Panc1 (cell line): ENCODE measurements at regions not wholly inside any gene's neighbourhood (a gene's known extent, or its start where the extent isn't known, plus 50 kb on each side); places are given as distances from the start of the nearest gene placed in this dataset.

Experiments
- ATAC-seq: fragments of 200-7000 bp; cut with Tn5 transposase; 2 replicates; pipeline ENCODE4 v1.9.1; 2020; ENCODE audit warnings: mild to moderate bottlenecking, moderate library complexity
- BruUV-seq: library from RNA; stranded (reverse); fragments of 400-500 nt; replicated peaks from 2 replicates; lab custom pipeline; 2021; lab: Mats Ljungman, UMichigan
- CTCF ChIA-PET: fragments of 300-600 bp; sonication (Branson Sonifier 250); formaldehyde crosslinking; loops from one replicate; lab custom pipeline; 2022; ENCODE audit warnings: antibody characterized with exemption; lab: Charles Lee
- POLR2A ChIA-PET: fragments of 300-600 bp; sonication (Branson Sonifier 250); formaldehyde crosslinking; loops from one replicate; lab custom pipeline; 2022; ENCODE audit warnings: antibody characterized with exemption; lab: Charles Lee
- DNase-seq: peaks from one replicate; pipeline ENCODE4 v3.0.0-alpha.2; 2010; ENCODE audit warnings: low read depth, low spot score
- H3K27ac ChIP-seq: 2 replicates; pipeline ENCODE4 v1.5.1; 2011; ENCODE audit warnings: mild to moderate bottlenecking, low read length, inconsistent platforms
- H3K27me3 ChIP-seq: fragments of 200-500 bp; sonication (Bioruptor generic); 2 replicates; pipeline ENCODE4 v1.6.0; 2014; ENCODE audit warnings: low read length, inconsistent platforms; ENCODE audit not compliant: control insufficient read depth, insufficient read depth
- H3K36me3 ChIP-seq: fragments of 200-500 bp; sonication (Bioruptor generic); 2 replicates; pipeline ENCODE4 v1.5.1; 2014; ENCODE audit warnings: inconsistent platforms, mild to moderate bottlenecking, low read length, moderate library complexity; ENCODE audit not compliant: control insufficient read depth, insufficient read depth
- H3K4me1 ChIP-seq: 2 replicates; pipeline ENCODE4 v1.5.1; 2011; ENCODE audit warnings: inconsistent platforms, mild to moderate bottlenecking, low read length, moderate library complexity; ENCODE audit not compliant: control insufficient read depth, insufficient read depth
- H3K4me3 ChIP-seq, 2 experiments: 2 replicates each; pipeline ENCODE4 v1.5.1; 2011 to 2012; ENCODE audit warnings: low read depth in 2 of 2, low read length in 2 of 2, mild to moderate bottlenecking in 2 of 2, inconsistent platforms in 1 of 2, moderate library complexity in 1 of 2
- H3K9me3 ChIP-seq: fragments of 200-500 bp; sonication (Bioruptor generic); 2 replicates; pipeline ENCODE4 v1.5.1; 2014; ENCODE audit warnings: low read depth, mild to moderate bottlenecking, inconsistent platforms, low read length, moderate library complexity; ENCODE audit not compliant: control insufficient read depth, insufficient read depth
- POLR2AphosphoS5 ChIP-seq: IDR thresholded peaks from 2 replicates; pipeline ENCODE4 v1.6.1; 2012; ENCODE audit warnings: mild to moderate bottlenecking, low read depth, low read length, moderate library complexity
- SIN3A ChIP-seq: IDR thresholded peaks from 2 replicates; pipeline ENCODE4 v1.6.1; 2012; ENCODE audit warnings: low read depth, mild to moderate bottlenecking, low read length, moderate library complexity, borderline replicate concordance; ENCODE audit not compliant: insufficient read depth
- TCF7L2 ChIP-seq: IDR thresholded peaks from 2 replicates; pipeline ENCODE4 v1.6.1; 2011; ENCODE audit warnings: mild to moderate bottlenecking, low read depth, low read length, inconsistent platforms
- in situ Hi-C: cut with HindIII; loops from 2 replicates; pipeline ENCODE4 v1.10.0; 2016; ENCODE audit warnings: low sequenced_read_pairs, low pct_unique_long_range_greater_than_20kb
- intact Hi-C: fragments of 100-400 bp; cut with micrococcal nuclease; formaldehyde crosslinking; loops from one replicate; pipeline ENCODE4 v1.10.0; 2022; ENCODE audit not compliant: unreplicated experiment
- TF ChIP-seq, protein P1 (sequence below), 2 experiments: IDR thresholded peaks; 2 replicates each; pipeline ENCODE4 v1.6.1; 2011 to 2012; ENCODE audit warnings: low read depth in 2 of 2, control low read depth in 1 of 2, low read length in 1 of 2, mild to moderate bottlenecking in 1 of 2, moderate library complexity in 1 of 2; ENCODE audit not compliant: insufficient read depth in 1 of 2
- TF ChIP-seq, protein P2 (sequence below): fragments of 450-650 bp; IDR thresholded peaks from 2 replicates; pipeline ENCODE4 v1.5.1; 2017; ENCODE audit warnings: mild to moderate bottlenecking

DNA sequence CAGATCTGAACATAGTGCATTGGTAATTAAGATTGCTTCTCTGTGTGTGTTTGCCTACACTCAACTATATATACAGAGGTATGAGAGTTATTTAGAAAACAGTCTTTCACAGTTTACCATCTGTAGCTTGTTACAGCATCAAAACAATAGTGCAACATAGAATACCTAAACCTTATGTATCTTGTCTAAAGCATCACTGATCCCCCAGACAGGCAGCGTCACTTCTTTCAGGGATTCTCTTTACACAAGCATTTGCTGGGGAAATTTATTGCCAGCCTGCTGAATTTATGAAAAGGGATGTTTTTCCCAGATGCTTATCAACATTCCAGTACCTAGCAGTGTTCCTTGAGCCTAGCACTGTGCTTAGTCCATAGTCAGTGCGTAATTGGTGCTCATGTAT is 195.8 kb upstream of the COL8A1 start:
- TF ChIP-seq TCF7L2, result no peak
- no peak for TF ChIP-seq SIN3A
- TF ChIP-seq, protein P1, sequence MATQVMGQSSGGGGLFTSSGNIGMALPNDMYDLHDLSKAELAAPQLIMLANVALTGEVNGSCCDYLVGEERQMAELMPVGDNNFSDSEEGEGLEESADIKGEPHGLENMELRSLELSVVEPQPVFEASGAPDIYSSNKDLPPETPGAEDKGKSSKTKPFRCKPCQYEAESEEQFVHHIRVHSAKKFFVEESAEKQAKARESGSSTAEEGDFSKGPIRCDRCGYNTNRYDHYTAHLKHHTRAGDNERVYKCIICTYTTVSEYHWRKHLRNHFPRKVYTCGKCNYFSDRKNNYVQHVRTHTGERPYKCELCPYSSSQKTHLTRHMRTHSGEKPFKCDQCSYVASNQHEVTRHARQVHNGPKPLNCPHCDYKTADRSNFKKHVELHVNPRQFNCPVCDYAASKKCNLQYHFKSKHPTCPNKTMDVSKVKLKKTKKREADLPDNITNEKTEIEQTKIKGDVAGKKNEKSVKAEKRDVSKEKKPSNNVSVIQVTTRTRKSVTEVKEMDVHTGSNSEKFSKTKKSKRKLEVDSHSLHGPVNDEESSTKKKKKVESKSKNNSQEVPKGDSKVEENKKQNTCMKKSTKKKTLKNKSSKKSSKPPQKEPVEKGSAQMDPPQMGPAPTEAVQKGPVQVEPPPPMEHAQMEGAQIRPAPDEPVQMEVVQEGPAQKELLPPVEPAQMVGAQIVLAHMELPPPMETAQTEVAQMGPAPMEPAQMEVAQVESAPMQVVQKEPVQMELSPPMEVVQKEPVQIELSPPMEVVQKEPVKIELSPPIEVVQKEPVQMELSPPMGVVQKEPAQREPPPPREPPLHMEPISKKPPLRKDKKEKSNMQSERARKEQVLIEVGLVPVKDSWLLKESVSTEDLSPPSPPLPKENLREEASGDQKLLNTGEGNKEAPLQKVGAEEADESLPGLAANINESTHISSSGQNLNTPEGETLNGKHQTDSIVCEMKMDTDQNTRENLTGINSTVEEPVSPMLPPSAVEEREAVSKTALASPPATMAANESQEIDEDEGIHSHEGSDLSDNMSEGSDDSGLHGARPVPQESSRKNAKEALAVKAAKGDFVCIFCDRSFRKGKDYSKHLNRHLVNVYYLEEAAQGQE (IDR thresholded peaks at IDR 0.05; ENCODE audit: insufficient read depth in 1 of 2, low read depth in 2 of 2, low read length in 1 of 2), result no peak
- TF ChIP-seq, protein P2, sequence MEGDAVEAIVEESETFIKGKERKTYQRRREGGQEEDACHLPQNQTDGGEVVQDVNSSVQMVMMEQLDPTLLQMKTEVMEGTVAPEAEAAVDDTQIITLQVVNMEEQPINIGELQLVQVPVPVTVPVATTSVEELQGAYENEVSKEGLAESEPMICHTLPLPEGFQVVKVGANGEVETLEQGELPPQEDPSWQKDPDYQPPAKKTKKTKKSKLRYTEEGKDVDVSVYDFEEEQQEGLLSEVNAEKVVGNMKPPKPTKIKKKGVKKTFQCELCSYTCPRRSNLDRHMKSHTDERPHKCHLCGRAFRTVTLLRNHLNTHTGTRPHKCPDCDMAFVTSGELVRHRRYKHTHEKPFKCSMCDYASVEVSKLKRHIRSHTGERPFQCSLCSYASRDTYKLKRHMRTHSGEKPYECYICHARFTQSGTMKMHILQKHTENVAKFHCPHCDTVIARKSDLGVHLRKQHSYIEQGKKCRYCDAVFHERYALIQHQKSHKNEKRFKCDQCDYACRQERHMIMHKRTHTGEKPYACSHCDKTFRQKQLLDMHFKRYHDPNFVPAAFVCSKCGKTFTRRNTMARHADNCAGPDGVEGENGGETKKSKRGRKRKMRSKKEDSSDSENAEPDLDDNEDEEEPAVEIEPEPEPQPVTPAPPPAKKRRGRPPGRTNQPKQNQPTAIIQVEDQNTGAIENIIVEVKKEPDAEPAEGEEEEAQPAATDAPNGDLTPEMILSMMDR, result no peak
- no peak overlapping the region for H3K27ac ChIP-seq
- no peaks in the 10 kb centered on the region for H3K27me3 ChIP-seq
- H3K36me3 ChIP-seq, result no peaks in the 10 kb centered on the region
- H3K9me3 ChIP-seq, result no peaks in the 10 kb centered on the region
- ATAC-seq, result no peak
- intact Hi-C loops, result no loop called here
- in situ Hi-C loops, result no loop called here
- BruUV-seq, result no TSS peak
- ChIA-PET POLR2A (no interaction called here), CTCF (no interaction called here)
- no peak for DNase-seq
- no peak overlapping the region for H3K4me3 ChIP-seq
- H3K4me1 ChIP-seq, result no peaks in the 10 kb centered on the region

DNA sequence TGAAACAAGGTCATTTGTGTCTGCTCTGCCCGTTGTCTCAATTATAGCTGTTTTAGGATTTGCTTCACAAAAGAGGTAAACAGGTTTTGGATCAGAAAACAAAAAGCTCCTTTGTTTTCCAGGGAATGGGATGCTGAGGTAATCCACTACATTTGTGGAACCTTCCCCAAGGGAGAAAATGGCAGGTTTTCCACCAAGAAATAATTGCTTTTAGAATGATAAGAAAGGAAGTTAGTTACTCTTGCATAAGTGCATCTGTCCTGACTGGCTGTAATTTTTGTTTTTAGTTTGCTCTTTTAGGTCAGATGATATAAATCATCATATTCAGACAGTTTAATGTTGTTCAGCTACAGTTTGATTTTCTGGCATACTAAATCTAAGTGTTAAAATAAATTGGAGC is 198.5 kb upstream of the COL8A1 start:
- TF ChIP-seq, protein P2, result no peak
- TF ChIP-seq TCF7L2, result no peak
- no peak for TF ChIP-seq POLR2AphosphoS5
- no peak for TF ChIP-seq SIN3A
- TF ChIP-seq, protein P1 (IDR thresholded peaks at IDR 0.05; ENCODE audit: insufficient read depth in 1 of 2, low read depth in 2 of 2, low read length in 1 of 2), result no peak
- H3K4me3 ChIP-seq, result no peak overlapping the region
- POLR2A ChIA-PET, result interaction anchor here (0.6 kb wide), 1 partner anchor 199 kb away, joined by 3 read pairs; no protein-coding TSS in a partner anchor
- H3K4me1 ChIP-seq, result no peaks in the 10 kb centered on the region
- ATAC-seq, result no peak
- H3K27ac ChIP-seq, result no peak overlapping the region
- H3K9me3 ChIP-seq, result no peaks in the 10 kb centered on the region
- intact Hi-C loops, result no loop called here
- BruUV-seq, result no TSS peak
- H3K36me3 ChIP-seq, result no peaks in the 10 kb centered on the region
- CTCF ChIA-PET, result no interaction called here
- in situ Hi-C loops, result no loop called here
- no peaks in the 10 kb centered on the region for H3K27me3 ChIP-seq
- no peak for DNase-seq
